MM.1S (cell line): ENCODE measurements at regions not wholly inside any gene's neighbourhood (a gene's known extent, or its start where the extent isn't known, plus 50 kb on each side); places are given as distances from the start of the nearest gene placed in this dataset.

Experiments
- CTCF ChIP-seq: fragments of 300-600 bp; sonication (generic); IDR thresholded peaks from 2 replicates; pipeline ENCODE4 v1.5.1; 2016; ENCODE audit warnings: antibody characterized with exemption, low read length, mixed read lengths
- EZH2 ChIP-seq: fragments of 300-600 bp; sonication (generic); optimal IDR thresholded peaks from 2 replicates; pipeline ENCODE3; 2017; ENCODE audit warnings: low read depth, mild to moderate bottlenecking, antibody characterized with exemption, low read length, mixed read lengths
- EZH2phosphoT487 ChIP-seq: fragments of 300-600 bp; sonication (generic); IDR thresholded peaks from 2 replicates; pipeline ENCODE4 v1.6.1; 2018; ENCODE audit warnings: antibody characterized with exemption, low read length

GRCh38 chr1:2893473-2894120, 92.1 kb upstream of the TTC34 start:
- no peak for TF ChIP-seq EZH2
- no peak for TF ChIP-seq EZH2phosphoT487
- TF ChIP-seq CTCF, result no peak
